ENCODE measurements at regions not wholly inside any gene's neighbourhood (a gene's known extent, or its start where the extent isn't known, plus 50 kb on each side); places are given as distances from the start of the nearest gene placed in this dataset.

GRCh38 chr4:41318839-41319530 is 62.3 kb downstream of the UCHL1 start:
- H3K27ac ChIP-seq: peak overlapping the region; percentile 97
- TF ChIP-seq ZFX (IDR thresholded peaks at IDR 0.05; ENCODE audit: borderline replicate concordance) (no peak), CTCF (IDR thresholded peaks at IDR 0.05) (no peak)

DNA sequence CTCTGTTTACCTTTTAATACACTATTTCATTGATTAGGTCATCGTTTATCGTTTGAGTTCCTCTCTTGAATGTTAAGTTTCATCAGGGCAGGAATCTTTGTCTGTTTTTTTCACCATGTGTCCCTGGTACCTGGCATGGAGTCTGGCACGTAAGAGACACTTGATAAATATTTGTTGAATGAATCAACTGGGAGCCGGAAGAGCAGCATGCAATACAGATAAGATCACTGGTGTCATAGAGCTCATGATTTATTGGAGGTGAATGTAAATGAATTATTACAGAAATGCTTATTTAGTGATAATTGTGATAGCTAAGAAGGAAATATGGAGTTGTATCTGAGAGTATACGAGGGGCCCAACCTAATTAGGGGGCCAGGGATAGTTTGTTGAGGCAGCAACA is 62.8 kb downstream of the UCHL1 start:
- H3K27ac ChIP-seq: peak overlapping the region; percentile 97
- no peak for TF ChIP-seq CTCF (IDR thresholded peaks at IDR 0.05)
- TF ChIP-seq ZFX (IDR thresholded peaks at IDR 0.05; ENCODE audit: borderline replicate concordance): no peak

GRCh38 chr4:41320278-41320677 is 63.5 kb downstream of the UCHL1 start:
- H3K27ac ChIP-seq: peak overlapping the region; percentile 97
- no peak for TF ChIP-seq CTCF (IDR thresholded peaks at IDR 0.05)
- TF ChIP-seq ZFX (IDR thresholded peaks at IDR 0.05; ENCODE audit: borderline replicate concordance): no peak

DNA sequence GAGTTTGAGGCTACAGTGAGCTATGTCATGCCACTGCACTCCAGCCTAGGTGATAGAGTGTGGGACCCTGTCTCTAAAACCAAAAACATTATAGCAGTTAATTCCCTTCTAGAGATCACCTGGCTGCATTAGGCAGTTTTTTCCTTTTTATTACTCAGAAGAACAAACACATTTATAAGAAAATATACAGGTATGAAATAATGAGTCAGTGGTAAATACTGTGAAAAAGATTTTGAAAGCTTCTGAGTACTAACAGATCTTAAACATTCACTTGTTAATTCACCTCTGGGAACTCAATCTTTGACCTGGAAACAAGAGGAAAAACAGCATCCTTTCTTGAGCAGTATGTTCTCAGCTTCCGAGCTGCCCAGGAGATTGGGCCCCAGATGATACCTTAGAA is 64.1 kb downstream of the UCHL1 start:
- no peak for TF ChIP-seq ZFX (IDR thresholded peaks at IDR 0.05; ENCODE audit: borderline replicate concordance)
- no peak for TF ChIP-seq CTCF (IDR thresholded peaks at IDR 0.05)

GRCh38 chr4:41321216-41321945 is 64.7 kb downstream of the UCHL1 start:
- TF ChIP-seq ZFX (IDR thresholded peaks at IDR 0.05; ENCODE audit: borderline replicate concordance) (no peak), CTCF (IDR thresholded peaks at IDR 0.05) (no peak)

More for the DNA sequence above, 64.1 kb downstream of the UCHL1 start:
- H3K27ac ChIP-seq: peak overlapping the region; percentile 97

GRCh38 chr4:41322617-41323016 is 65.9 kb downstream of the UCHL1 start:
- H3K27ac ChIP-seq: no peak overlapping the region

More at GRCh38 chr4:41321216-41321945, 64.7 kb downstream of the UCHL1 start:
- H3K27ac ChIP-seq: peak overlapping the region; percentile 97

More at GRCh38 chr4:41322617-41323016, 65.9 kb downstream of the UCHL1 start:
- TF ChIP-seq CTCF (IDR thresholded peaks at IDR 0.05): no peak
- no peak for TF ChIP-seq ZFX (IDR thresholded peaks at IDR 0.05; ENCODE audit: borderline replicate concordance)
